PC-3 (cell line): ENCODE measurements at regions not wholly inside any gene's neighbourhood (a gene's known extent, or its start where the extent isn't known, plus 50 kb on each side); places are given as distances from the start of the nearest gene placed in this dataset.

Source experiments
- CTCF ChIP-seq: fragments of 300-600 bp; sonication (generic); conservative IDR thresholded peaks from 2 replicates; pipeline ENCODE4 v1.5.1; 2017; ENCODE audit warnings: antibody characterized with exemption, low read depth, mild to moderate bottlenecking, low read length
- EZH2 ChIP-seq: fragments of 300-600 bp; sonication (generic); IDR thresholded peaks from one replicate; pipeline ENCODE4 v1.6.1; 2017; ENCODE audit warnings: antibody characterized with exemption, mild to moderate bottlenecking, low read length; ENCODE audit not compliant: unreplicated experiment
- EZH2phosphoT487 ChIP-seq: fragments of 300-600 bp; sonication (generic); IDR thresholded peaks from 2 replicates; pipeline ENCODE4 v1.6.1; 2018; ENCODE audit warnings: mild to moderate bottlenecking, antibody characterized with exemption, low read length, borderline replicate concordance

GRCh38 chr2:226467221-226467620 lies 332.4 kb downstream of the IRS1 start:
- TF ChIP-seq CTCF (no peak), EZH2 (no peak), EZH2phosphoT487 (no peak)
